ENCODE measurements at regions not wholly inside any gene's neighbourhood (a gene's known extent, or its start where the extent isn't known, plus 50 kb on each side); places are given as distances from the start of the nearest gene placed in this dataset.

DNA sequence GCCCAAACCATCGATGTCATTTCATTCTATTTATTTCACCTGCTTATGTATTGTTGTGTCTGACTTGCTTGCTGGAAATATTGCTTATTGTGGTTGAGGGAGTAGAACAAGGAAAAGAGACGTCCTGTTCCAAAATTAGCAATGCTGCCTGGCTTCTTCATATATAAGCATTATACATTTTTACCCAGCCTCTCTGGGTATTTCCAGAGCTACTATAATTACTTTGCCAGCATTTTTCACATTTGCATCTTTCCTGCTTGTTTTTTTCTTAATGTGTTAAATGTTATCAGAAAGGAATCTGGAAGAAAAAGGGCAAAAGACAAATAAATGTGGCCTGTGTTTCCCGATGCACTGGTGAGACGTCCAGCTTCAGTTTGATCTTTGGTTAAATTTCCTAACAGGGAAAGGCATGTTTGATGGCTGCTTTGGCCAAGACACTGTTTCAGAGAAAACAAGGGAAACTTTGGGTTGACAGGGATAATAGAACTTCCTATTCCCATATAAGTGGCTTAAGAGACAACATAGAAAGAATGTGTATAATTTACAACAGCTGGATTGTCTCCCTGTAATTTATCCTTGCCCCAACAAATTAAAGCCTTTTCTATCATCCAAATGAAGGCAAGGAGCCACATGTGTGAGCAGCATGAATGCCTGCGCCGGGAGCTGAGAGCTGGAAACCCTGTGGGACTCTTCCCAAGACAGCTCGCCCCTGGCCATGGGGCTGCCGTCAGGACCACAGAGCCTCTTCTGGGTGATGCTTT lies 671.1 kb upstream of the CELF2 start:
- 21 to 31% (median 26%) methylated on average over 8 of the region's 8 CpGs for WGBS, 3 donors
- H3K36me3 ChIP-seq, result no peaks in the 10 kb centered on the region
- H3K4me3 ChIP-seq, result no peak overlapping the region
- H3K27me3 ChIP-seq, result no peaks in the 10 kb centered on the region
- intact Hi-C loops (cut with DNase I), result no loop called here
- H3K27ac ChIP-seq, result no peak overlapping the region
- no peak for TF ChIP-seq POLR2A (IDR thresholded peaks at IDR 0.05)
- no peaks in the 10 kb centered on the region for H3K4me1 ChIP-seq (ENCODE audit: insufficient read depth)
- DNase-seq, result no peak
- H3K9me3 ChIP-seq, result no peaks in the 10 kb centered on the region

GRCh38 chr10:10350050-10350449 lies 667.6 kb upstream of the CELF2 start:
- no peak for TF ChIP-seq CTCF (IDR thresholded peaks at IDR 0.05)
- TF ChIP-seq POLR2A (IDR thresholded peaks at IDR 0.05), result no peak
- no peak for TF ChIP-seq EP300 (IDR thresholded peaks at IDR 0.05)
- H3K4me1 ChIP-seq (ENCODE audit: insufficient read depth), result no peaks in the 10 kb centered on the region
- intact Hi-C loops (cut with DNase I), result no loop called here
- WGBS, 3 donors, result 92 to 95% (median 94%) methylated on average over 2 of the region's 2 CpGs
- no peaks in the 10 kb centered on the region for H3K36me3 ChIP-seq
- H3K4me3 ChIP-seq, result no peak overlapping the region
- no peaks in the 10 kb centered on the region for H3K9me3 ChIP-seq
- no peak for DNase-seq
- H3K27ac ChIP-seq, result no peak overlapping the region
- no peaks in the 10 kb centered on the region for H3K27me3 ChIP-seq

DNA sequence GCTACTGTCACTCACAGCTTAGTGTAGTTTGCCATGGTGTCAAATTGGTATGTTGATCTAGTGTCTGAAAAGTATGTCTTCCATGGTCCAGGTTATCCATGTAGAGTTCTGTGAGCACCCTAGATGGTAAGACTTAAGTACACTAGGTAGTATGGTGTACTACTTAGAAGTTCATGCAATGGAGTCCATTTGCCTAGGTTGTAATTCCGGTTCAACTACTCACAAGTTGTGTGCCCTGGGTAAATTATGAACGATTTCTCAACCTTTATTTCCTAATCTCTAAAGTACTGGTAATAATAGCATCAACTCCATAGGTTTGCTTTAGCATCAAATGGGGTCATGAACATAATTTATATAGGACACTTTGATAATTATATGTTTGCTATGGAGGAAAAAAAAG lies 666.2 kb upstream of the CELF2 start:
- H3K27me3 ChIP-seq, result no peaks in the 10 kb centered on the region
- WGBS, 3 donors, result 87 to 95% (median 95%) methylated on average over 2 of the region's 2 CpGs
- no peak for DNase-seq
- no peaks in the 10 kb centered on the region for H3K4me1 ChIP-seq (ENCODE audit: insufficient read depth)
- intact Hi-C loops (cut with DNase I), result no loop called here
- TF ChIP-seq CTCF (IDR thresholded peaks at IDR 0.05) (no peak), POLR2A (IDR thresholded peaks at IDR 0.05) (no peak), EP300 (IDR thresholded peaks at IDR 0.05) (no peak)
- no peak overlapping the region for H3K27ac ChIP-seq
- H3K4me3 ChIP-seq, result no peak overlapping the region
- no peaks in the 10 kb centered on the region for H3K9me3 ChIP-seq
- no peaks in the 10 kb centered on the region for H3K36me3 ChIP-seq

DNA sequence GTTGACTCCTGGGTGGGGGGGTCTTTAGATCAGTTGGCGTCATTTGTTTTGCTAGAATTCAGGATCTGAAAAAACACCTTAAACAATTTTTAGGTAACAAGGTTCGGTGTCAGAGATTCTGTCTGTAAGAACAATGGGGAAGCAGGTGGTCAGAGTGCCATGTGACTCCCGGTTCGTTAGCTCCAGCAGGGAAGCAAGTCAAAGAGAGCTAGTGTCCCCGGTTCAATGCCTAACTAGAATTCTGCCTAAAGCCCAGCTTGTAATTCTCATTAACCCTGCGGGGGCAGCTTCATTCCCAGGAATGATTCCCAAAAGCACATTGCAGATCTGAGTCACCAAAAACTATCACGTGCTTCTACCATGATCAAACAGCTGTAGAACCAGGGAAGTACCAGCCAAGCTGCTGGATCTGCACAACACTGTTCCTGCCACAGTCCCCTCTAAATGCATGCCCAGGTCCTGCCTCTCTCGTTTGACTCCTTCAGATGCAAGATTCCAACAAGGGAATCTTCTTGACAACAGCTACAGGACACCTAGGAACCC lies 664.3 kb upstream of the CELF2 start:
- intact Hi-C loops (cut with DNase I), result no loop called here
- H3K27me3 ChIP-seq, result no peaks in the 10 kb centered on the region
- TF ChIP-seq CTCF (IDR thresholded peaks at IDR 0.05), result no peak
- TF ChIP-seq EP300 (IDR thresholded peaks at IDR 0.05), result no peak
- TF ChIP-seq POLR2A (IDR thresholded peaks at IDR 0.05), result no peak
- no peaks in the 10 kb centered on the region for H3K4me1 ChIP-seq (ENCODE audit: insufficient read depth)
- DNase-seq, result no peak
- no peaks in the 10 kb centered on the region for H3K36me3 ChIP-seq
- 72 to 81% (median 79%) methylated on average over 8 of the region's 8 CpGs for WGBS, 3 donors
- H3K27ac ChIP-seq, result no peak overlapping the region
- H3K9me3 ChIP-seq, result no peaks in the 10 kb centered on the region
- no peak overlapping the region for H3K4me3 ChIP-seq

DNA sequence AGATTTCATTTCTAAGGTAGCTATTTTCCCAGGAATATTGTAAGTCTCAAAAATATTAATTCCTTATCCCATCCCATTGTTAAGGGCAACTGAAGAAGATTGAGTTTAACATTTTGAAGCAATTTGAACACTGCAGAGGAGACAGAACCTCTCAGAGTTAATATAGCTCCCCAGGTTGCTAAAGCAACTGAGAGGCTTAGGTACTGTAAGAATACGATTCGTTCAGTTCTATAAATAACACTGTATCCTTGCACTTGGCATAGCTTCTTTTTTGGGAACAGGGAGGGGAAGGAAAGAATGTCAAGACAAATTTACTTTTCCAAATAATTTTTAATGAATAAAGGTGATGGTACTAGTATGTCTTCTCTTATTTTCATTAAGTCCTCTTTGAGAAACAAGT lies 658.4 kb upstream of the CELF2 start:
- DNase-seq, result no peak
- WGBS, 3 donors, result 12 to 17% (median 14%) methylated on average over 2 of the region's 2 CpGs
- no peak overlapping the region for H3K27ac ChIP-seq
- intact Hi-C loops (cut with DNase I), result no loop called here
- H3K4me1 ChIP-seq (ENCODE audit: insufficient read depth), result no peaks in the 10 kb centered on the region
- H3K36me3 ChIP-seq, result no peaks in the 10 kb centered on the region
- H3K4me3 ChIP-seq, result no peak overlapping the region
- H3K9me3 ChIP-seq, result no peaks in the 10 kb centered on the region
- TF ChIP-seq CTCF (IDR thresholded peaks at IDR 0.05) (no peak), EP300 (IDR thresholded peaks at IDR 0.05) (no peak), POLR2A (IDR thresholded peaks at IDR 0.05) (no peak)
- no peaks in the 10 kb centered on the region for H3K27me3 ChIP-seq
